ENCODE measurements at regions not wholly inside any gene's neighbourhood (a gene's known extent, or its start where the extent isn't known, plus 50 kb on each side); places are given as distances from the start of the nearest gene placed in this dataset.

DNA sequence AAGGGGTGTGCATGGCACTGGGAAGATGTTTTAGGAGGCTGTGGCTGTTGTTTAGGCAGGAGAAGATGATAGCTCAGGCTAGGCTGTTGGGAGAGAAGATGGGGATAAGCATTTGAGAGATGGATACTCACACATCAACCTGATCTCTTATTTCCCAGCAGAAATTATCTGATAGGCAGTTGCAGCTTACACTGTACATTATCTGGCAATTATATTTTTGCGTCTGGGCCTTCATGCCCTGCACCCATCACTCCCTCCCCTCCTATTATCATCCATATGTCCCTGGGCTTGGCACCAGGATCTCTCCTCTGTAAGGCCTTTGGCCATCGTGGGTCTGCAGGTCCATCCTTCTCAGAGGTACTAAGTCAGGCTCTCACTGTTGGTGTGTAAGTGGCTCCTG is 401.0 kb upstream of the EEF2KMT start:
- DNase-seq = no peak

DNA sequence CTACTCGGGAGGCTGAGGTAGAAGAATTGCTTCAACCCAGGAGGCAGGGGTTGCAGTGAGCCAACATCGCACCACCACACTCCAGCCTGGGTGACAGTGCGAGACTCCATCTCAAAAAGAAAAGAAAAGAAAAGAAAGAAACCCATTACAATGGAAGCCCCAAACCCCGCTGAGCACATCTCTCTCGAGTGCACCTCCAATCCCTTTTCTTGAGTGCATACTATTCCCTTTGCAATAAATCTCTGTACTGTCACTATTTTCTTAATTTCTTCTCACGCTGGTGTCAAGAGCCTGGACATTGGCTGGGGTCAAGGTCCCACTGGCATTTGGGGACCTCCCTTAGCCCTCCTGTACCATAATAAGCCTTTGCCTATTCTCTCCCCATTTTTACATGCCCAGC is 398.4 kb upstream of the EEF2KMT start:
- no peak for DNase-seq

DNA sequence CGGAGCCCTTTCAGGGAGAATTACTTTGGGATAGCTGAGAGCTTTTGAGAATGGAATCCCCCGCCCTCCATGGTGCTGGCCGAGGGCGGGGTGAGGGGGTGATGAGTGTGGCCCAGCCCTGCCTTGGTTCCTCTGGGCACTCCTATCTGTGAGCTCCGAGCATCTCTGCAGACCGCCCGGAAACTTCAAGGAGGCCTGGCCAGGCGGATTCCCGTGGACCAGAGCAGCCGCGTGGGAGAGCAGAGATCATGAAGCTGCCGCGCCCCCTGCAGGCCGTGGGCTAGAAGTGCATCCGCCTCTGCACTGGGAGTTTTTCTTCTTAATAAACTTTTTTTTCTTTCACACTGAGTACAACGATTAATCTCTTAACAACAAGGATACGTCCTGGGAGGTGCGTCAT is 392.9 kb upstream of the EEF2KMT start:
- DNase-seq = no peak

DNA sequence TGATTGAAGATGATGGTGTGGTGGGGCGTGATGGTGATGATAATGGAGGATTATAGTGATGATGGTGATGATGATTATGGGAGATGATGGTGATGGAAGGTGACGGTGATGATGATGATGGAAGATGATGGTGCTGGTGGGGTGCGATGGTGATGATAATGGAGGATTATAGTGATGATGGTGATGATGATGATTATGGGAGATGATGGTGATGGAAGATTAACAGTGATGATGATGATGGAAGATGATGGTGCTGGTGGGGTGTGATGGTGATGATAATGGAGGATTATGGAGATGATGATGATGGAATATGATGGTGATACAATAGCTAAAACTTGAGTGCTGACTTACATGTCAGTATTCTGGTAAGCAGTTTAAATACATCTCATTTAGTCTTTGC is 391.0 kb upstream of the EEF2KMT start:
- no peak for DNase-seq

DNA sequence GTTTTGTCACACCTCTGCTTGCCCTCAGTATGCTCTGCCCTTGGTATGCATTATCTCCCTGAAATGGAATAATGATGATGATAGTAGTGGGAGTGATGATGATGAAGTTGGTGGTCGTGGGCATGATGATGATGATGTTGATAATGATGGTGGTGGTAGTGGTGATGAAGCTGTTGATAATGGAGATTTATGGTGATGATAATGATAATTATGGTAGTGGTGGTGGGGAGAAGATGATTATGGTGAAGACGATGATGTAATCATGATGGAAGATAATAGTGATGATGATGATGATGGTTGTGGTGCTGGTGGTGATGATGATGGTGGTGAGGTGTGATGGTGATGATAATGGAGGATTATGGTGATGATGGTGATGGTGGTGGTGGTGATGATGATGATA is 390.1 kb upstream of the EEF2KMT start:
- no peak for DNase-seq

DNA sequence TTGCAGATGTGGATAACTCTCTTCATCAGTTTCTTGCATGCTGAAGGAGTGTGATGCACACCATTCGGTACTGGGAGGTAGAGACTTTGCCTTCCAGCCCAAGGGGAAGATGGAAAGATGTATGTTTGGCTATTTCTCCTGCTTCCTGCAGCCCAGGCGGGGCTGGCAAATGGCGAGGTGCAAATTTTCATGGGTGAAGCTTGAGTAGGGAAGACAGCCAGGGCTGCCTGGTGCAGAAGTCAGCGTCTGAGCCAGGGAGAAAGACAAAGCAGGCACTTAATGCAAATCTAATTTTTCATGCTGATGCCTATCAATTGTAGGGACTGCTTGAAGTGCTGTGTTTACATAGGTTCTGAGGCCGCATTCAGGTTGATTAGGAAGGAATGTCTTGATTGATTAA is 384.7 kb upstream of the EEF2KMT start:
- DNase-seq = no peak

DNA sequence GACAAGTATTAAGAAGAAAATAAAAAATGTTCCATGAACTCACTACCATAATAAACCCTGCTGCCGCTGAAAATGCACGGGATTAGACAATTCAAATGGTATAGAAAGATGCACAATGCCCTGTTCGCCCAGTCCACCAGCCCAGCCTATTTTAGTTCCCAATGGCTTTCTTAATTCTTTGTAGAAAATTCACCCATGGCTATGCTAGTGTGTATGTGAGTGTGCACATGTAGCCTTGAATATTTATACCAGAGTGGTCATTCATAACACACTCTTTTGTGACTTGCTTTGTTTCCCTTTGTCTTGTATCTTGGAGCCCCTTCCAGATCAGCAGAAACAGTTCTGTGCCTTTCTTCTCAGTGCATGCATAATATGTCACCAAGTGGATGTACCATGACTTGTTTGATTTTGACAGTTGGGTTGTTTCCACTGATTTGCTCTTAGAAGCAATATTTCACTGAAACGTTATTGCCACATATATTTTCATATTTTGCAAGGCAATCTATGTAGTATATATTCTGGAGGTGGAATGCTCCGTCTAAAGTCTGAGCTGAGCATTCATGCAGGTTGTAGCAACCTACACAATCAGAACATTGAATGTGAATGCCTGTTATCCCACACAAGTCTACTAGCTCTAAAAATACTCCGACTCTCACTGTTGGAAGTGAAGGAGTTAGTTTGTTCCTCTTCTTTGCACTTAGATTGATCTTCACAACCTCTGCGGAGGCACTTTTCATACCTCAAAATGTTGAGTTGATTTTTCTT is 383.0 kb upstream of the EEF2KMT start:
- DNase-seq = no peak

DNA sequence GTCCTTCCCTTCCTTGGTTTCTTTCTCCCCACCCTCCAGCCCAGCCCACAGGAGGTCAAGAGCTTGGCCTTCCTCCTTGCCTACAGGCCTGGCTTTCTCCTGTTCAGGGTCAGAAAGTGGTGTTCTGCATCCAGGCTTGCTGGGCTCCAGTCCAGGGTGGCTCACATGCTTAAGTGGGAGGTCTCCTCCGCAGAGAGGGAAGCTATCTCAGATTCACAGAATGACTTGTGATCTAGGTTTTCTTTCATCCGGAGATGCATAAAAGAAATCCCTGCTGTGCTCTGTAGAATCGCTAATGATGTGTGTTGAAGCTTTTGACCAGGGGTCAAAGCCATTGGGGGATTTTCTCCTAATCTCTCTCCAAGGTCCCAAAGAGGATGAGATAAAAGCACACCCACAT is 382.3 kb upstream of the EEF2KMT start:
- DNase-seq = no peak

DNA sequence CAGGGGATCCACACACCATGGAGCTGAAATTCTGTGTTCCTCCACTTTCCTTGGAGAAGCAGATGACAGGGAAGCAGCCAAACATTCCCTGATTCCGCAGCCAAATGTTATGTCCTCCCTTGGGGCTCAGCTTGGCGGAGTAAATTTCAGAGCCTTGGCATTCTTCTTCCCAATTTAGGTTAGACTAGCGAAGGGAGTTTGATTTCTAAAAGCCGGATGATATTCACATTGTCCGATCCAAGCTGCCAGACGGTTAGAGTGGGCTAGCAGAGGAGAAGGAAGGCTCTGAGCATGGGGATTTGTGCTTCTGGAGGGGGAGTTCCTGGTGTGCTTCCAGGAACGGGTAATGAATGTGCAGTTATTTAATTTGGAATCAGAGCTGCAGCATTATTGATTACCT is 380.4 kb upstream of the EEF2KMT start:
- no peak for DNase-seq

DNA sequence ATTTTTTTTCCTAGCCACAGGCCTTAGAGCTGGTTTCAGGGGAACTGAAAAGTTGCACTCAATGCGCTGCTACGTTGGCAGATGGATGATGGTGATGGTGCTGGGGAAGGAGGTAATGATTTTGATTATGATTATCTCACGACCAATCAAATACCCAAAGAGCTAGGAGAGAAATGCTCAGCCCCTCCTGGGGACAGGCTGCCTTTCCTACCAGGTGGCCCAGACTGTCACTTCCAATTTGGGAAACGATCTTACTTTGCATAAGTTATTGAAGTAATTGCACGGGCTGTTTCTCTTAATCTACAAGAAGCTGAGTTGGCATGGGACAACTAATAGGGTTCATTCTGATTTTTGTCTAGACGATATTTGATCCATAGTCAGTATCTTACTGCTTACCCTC is 379.7 kb upstream of the EEF2KMT start:
- no peak for DNase-seq

DNA sequence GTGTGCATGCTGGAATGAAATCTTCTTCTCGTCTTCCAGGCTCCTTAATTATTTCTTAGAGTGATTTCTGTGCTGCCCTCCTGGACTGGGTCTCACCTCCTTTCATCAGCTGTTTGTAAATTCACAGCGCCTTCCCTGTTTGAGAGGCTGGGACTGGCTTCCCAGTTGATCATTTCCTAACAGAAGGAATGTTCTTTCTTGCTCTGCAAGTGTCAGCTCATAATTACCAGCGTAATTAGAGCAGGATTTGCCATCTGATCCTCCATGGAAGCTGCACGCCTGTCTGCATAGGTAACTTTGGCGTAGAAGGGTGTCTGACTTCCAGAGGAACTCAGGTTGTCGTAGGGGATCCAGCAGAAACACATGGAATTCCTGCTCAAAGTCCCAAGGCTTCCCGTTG is 375.0 kb upstream of the EEF2KMT start:
- no peak for DNase-seq

DNA sequence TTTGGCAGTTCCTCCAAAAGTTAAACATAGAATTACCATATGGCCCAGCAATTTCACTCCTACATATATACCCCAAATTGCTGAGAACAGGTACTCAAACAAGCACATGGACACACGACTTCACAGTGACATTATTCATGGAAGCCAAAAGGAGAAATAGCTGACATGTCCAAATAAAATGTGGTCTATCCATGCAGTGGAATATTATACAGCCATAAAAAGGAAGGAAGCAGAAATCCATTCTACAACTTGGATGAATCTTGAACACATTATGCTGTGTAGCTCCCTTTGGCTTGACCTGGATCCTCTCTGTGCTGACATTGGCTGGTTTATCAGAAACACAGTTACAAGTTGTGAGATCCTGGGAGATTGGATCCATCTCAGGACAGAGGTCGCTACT is 370.9 kb upstream of the EEF2KMT start:
- DNase-seq = no peak

DNA sequence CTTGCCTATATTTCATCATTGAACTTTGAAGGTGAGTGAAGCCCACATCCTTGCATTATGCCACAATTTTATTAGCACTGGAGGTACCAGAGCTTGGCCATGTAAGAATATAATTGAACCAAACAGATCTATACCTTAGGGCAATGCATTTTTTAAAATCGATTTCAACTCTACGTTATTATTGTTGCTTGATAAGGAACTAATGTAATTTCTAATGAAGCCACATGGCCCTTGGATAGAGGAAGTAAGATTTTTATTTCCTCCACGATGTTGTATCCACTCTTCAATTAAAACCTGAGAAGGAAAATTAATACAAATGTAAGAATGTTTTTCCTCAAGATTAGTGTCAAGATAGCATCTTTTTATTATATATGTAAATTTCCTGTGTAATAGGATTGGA is 370.0 kb upstream of the EEF2KMT start:
- DNase-seq = no peak

DNA sequence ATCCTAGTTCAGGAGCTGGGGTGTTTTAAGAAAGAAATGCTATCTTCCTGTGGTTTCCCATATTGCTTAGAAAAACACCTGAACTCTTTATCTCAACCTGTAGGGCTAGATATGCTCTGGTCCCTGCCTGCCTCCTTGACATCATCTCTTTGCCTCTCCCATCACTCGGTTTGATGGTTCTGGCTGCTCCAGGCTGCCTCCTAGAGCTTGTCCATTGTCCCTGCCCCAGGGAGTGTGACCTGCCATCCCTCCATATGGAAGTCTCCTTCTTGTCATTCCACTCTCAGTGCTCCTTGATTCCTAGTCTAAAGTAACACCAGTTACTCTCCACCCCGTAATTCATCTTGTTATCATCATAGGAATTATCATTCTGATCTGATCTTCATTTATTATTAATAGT is 369.0 kb upstream of the EEF2KMT start:
- no peak for DNase-seq

DNA sequence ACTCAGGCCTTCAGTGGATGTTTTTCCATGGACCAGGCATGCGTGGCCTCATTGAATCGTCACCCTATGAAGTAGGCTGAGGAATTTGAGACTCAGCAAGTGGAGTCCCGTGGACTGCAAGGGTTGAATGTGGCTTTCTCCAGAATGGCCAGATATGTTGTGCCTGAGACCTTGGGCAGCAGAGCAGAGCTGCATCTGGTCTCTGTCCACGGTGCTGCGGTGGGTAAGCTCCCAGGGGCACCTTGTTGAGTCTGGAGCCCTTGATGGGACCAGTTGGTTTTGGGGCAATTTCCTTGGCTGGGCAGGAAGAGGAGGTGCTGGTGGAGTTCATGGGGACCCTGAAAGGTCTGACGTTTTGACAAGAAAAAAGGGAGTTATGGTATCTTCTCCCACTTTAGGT is 368.1 kb upstream of the EEF2KMT start:
- DNase-seq = no peak

DNA sequence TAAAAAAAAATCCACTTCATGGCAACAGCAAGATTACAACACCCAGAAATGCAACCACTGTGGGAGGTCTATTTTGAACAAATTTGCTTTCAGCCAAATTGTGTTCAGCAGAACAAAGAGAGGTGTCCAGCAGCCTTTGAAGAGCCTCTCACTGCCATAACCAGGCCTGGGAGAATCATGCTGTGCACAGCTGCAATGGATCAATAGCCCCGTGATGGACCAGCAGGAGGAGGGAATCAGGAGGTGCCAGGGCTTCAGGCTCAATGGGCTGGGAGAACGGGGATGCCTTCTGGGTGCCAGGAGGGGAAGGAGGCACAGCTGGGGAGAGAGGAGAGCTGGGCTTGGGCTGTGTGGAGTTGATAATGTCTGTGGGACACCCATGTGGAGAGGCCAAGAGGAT is 366.2 kb upstream of the EEF2KMT start:
- no peak for DNase-seq

DNA sequence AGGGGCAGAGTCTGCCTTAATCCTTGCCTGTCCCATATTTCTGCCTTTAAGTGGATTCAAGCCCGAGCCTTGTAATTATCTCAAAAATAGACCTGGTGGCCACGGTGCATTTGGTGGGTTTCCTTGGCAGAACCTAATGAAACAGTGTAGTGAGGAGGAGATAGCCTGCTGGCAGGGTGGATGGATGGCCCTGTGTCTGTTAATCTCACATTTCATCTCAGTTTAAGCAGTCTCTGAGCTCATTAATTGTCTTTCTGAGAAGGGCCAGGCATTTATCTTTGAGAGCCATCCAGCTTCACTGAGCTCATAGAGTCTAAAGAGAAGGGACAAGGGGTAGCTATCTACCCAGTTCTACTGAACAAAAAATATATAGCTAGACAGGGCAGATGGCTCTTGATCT is 364.0 kb upstream of the EEF2KMT start:
- no peak for DNase-seq

DNA sequence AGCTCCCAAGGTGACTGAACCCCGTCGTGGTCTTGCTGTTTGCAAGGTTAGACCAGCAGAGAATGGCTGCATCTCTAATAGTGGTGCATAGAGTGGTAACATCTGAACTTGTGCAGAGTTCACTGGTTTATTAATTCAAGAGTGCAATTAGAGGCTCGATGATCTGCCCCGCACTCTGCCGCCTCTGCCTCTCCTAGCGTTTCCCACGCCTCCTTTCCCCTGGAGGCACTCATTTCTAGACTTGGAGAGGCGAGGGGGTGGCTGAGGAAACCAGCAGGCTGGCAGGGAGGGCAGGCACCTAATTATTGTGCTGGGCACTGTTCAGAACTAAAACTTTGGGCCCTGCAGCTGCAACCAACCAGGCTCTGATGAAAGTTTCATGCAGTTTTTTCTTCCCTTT is 363.5 kb upstream of the EEF2KMT start:
- DNase-seq = no peak

DNA sequence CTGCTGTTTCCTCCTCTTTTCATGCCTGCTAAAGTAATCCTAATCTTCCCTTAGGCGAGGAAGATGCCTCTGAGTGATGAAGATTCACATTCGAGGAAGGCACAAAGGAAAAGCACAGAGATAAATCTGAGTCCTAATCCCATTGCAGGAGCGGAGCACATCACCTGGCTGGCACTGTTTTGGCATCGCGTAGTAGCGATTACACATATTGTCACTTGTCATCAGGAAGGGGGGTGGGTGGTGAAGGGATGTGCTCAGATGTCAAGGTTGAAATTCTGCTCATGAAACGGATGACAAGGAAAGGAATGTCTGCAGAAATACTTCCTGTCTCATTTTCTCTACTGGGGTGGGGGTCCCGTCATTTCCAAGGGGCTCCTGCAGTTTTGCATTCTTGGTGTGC is 363.1 kb upstream of the EEF2KMT start:
- DNase-seq = no peak

DNA sequence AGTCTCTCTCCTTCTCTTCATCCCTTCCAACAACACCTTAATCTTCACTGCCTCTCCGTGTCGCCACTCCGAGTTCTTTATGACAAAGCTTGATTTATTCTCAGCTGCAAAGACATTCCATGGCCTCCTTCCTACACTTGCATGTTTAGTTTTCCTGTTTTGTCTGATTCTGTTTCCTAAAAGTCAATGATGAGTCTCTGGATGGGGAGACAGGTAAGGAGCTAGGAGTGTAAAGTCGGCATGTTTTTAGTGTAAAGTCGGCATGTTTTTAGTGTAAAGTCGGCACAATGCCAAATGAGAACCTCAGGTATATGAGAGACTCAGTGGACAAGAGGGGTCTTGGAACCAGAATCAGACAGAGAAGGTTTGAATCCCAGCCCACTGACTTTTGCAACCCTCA is 362.3 kb upstream of the EEF2KMT start:
- no peak for DNase-seq

DNA sequence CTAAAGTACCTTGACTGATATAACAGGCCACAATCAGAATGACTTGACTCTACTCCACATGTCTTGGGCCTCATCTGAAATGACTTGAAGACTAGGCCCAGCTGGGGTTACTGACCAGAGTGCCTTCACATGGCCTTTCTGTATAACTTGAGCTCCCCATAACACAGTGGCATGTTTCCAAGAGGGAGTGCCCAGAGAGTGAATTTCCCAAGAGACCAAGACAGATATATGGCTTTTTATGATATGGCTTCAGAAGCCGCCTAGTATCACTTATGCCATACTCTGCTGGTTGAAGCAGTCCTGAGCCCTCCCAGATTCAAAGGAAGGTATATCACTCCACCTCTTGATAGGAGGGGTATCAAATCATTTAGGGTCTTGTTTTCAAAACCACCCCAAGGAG is 357.5 kb upstream of the EEF2KMT start:
- DNase-seq = no peak

DNA sequence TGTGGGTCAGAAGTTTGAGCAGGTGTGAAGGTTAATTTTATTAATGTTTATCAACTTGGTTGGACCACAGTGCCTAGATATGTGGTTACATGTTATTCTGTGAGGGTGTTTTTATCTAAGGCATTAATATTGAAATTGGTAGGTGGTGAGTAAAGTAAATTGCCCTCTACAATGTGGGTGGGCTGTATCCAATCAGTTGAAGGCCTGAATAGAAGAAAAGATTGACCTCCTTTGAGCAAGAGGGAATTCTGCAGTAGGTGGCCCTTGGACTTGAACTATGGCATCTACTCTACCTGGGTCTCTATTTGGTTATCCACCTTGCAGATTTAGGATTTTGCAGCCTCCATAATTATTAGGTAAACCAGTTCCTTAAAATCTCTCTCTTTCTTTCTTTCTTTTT is 356.8 kb upstream of the EEF2KMT start:
- DNase-seq = no peak

DNA sequence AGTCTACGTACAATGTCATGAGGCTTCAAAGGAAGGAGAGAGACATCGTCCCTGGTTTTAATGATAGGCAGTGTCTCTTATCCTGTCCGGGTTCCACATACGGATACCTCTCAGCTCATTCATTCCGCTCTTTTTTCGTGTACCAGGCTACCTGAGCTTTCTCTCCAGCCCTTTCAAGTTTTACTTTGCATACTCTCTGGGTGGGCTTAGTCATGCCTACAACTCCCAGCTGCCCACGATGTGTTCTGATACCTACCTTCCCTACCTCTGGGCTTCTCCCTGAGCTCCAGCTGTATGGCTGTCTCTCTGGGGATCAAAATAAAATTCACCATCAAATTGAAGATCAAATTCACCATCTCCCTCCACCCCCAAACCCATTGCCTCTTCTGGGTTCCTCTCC is 354.0 kb upstream of the EEF2KMT start:
- DNase-seq = no peak

DNA sequence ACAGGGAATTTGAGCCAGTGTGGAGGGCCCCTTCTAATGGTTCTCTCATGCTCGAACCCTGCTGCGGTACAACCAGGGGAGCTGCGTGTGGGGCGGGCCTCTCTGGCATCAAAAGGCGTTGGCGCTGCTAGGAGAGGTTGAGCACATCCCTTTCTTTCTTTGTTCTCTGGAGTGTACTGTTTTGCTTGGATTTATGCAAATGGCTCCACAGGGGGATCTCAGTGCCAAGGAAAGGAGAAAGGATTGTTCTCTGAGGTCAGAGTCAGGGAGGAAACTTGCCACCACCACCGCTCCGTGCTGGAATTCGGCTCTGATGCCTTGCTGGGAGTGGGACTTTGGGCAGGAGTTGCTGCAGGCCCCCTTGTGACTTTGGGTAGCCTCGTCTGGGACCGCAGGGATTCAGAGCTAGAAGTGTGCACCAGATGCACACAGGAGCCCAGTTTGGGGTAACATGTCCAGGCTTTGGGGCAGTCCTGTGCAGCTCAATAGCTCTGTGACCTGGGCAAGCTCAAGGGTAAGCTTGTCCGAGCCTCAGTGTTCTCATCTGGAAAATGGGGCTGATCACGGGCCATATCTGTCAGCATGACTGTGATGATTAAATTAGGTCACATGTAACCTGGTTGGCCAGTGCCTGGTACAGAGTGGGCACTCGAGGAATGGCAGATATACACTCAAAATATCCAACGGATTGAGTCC is 353.0 kb upstream of the EEF2KMT start:
- no peak for DNase-seq

DNA sequence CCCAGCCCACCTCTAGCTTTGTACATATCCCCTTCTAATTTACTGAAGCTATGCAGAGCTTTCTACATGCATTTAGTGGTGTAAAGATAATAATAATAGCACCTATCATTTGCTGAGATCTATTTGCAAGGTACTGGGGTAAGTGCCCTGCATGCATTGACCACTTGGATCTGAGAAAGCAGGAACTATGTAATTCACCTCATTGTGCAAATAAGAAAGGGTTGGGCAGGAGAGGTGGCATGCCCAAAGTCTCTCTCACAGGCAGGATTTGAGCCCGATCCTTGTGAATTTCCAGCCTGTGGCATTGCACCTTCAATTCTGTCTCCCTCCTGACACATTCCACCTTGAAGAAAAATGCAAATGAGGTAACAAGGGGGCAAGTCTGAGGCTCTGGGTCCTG is 352.3 kb upstream of the EEF2KMT start:
- no peak for DNase-seq

Data from stimulated activated CD4-positive, alpha-beta T cell treated with anti-CD3 and anti-CD28 coated beads, Interleukin-4, amount 100 ng/mL, for 24 hours (primary cell).